ENCODE measurements at regions not wholly inside any gene's neighbourhood (a gene's known extent, or its start where the extent isn't known, plus 50 kb on each side); places are given as distances from the start of the nearest gene placed in this dataset.

DNA sequence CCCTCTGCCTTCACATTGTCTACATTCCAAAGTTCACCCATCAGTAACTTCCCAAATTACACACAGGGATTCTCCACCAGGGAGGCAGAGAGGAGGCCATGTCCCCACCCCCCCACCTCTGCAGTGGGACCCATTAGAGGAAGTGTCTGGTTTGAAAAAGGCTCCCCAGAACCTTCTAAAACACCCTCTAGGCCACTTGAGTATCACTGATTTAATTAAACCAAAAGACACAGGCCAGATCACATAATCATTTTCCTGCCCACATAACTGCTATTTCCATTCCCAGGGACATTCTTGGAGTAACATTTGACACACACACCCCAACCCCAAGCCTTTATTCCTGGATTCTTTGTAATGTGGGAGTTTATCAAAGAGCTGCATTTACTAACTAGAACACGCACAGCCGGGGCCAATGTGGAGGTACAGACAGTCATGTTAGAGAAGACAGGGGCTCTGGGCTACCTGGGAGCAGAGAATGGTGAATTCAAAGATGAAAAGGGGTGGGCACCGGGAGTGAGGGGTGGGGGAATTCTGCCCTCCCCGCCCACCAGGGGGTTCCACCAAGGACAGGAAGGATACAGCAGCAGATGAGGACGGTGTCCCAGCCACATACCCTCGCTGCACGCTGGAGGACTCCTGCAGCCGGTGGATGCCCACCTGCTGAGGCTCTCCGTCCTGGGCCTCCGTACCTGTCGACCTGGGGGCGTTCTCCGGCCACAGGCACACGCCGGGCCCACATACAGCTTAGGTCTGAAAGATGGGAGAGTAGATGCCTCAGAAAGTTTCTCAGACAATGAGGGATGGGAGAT, 201.4 kb upstream of the CTNNB1 start:
- TF ChIP-seq, protein P1, sequence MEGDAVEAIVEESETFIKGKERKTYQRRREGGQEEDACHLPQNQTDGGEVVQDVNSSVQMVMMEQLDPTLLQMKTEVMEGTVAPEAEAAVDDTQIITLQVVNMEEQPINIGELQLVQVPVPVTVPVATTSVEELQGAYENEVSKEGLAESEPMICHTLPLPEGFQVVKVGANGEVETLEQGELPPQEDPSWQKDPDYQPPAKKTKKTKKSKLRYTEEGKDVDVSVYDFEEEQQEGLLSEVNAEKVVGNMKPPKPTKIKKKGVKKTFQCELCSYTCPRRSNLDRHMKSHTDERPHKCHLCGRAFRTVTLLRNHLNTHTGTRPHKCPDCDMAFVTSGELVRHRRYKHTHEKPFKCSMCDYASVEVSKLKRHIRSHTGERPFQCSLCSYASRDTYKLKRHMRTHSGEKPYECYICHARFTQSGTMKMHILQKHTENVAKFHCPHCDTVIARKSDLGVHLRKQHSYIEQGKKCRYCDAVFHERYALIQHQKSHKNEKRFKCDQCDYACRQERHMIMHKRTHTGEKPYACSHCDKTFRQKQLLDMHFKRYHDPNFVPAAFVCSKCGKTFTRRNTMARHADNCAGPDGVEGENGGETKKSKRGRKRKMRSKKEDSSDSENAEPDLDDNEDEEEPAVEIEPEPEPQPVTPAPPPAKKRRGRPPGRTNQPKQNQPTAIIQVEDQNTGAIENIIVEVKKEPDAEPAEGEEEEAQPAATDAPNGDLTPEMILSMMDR (IDR thresholded peaks at IDR 0.05; ENCODE audit: low read depth, low read length): no peak

DNA sequence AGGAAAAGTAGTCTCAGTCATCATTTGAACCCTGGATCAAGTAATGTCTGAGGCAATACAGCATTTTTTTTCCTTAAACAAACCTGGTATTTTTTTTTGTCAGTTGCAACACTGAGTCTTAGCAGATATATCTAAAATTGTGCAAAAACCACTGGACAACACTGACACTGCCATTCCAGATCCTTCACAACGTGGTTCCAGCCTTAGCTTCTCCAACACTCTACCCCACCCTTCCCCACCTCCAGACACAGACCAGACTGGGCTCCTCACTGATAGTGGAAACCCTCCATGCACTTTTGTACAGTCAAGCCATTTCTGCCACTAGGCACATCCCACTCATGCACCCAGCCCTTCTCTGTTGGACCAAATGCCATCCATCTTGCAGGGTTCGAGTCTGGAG, 199.6 kb upstream of the CTNNB1 start:
- no peaks in the 10 kb centered on the region for H3K4me1 ChIP-seq
- H3K4me3 ChIP-seq (ENCODE audit: low read depth, low read length): no peak overlapping the region
- no peaks in the 10 kb centered on the region for H3K27me3 ChIP-seq
- H3K9me3 ChIP-seq: no peaks in the 10 kb centered on the region
- TF ChIP-seq, protein P1 (IDR thresholded peaks at IDR 0.05; ENCODE audit: low read depth, low read length): no peak
- no peaks in the 10 kb centered on the region for H3K36me3 ChIP-seq
- no peak for DNase-seq

More for the DNA sequence above, 201.4 kb upstream of the CTNNB1 start:
- Histone ChIP-seq H3K9me3 (no peaks in the 10 kb centered on the region), H3K36me3 (no peaks in the 10 kb centered on the region), H3K4me1 (no peaks in the 10 kb centered on the region), H3K4me3 (ENCODE audit: low read depth, low read length) (no peak overlapping the region), H3K27me3 (no peaks in the 10 kb centered on the region)
- DNase-seq: peak; percentile 27

DNA sequence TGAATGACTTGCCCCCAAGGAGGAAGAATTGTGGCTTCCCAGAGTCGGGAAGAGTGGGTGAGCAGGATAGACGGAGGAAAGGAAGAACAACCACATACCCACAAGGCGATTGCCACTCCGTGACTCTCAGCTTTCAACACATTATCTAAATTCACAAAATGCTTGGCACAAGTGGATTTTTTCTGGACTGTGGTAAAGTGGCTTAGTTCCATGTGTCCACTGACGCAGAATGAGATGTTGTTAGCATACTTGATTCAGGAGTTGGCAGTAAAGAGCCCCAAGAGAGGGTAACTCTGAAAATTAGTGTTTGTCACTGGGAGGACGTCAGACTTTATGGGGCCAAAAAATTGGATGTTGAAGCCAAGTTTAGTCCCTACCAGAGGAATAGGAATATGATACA, 198.8 kb upstream of the CTNNB1 start:
- Histone ChIP-seq H3K4me1 (no peaks in the 10 kb centered on the region), H3K4me3 (ENCODE audit: low read depth, low read length) (no peak overlapping the region), H3K27me3 (no peaks in the 10 kb centered on the region), H3K9me3 (no peaks in the 10 kb centered on the region), H3K36me3 (no peaks in the 10 kb centered on the region)
- TF ChIP-seq, protein P1 (IDR thresholded peaks at IDR 0.05; ENCODE audit: low read depth, low read length): no peak
- no peak for DNase-seq

DNA sequence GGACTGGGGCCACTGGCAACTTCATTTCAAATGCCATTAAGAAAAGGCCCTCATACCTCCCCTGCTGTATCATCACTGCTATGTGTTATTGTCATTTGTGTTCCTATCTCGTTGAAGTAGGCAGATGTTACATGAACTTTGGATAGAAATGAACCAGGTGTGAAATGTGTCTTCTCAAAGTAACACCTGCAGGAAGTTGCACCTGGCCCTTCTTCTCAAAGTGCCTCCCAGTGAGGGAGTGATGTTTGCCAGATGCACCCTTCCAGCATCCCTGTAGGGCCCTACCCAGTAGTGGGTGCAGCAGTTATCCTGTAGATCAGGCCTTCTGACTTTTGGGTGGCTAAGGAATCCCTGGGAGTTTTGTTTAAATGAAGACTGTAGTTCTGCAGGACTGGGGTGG, 197.7 kb upstream of the CTNNB1 start:
- Histone ChIP-seq H3K9me3 (no peaks in the 10 kb centered on the region), H3K27me3 (no peaks in the 10 kb centered on the region), H3K36me3 (no peaks in the 10 kb centered on the region), H3K4me3 (ENCODE audit: low read depth, low read length) (no peak overlapping the region), H3K4me1 (no peaks in the 10 kb centered on the region)
- DNase-seq: no peak
- TF ChIP-seq, protein P1 (IDR thresholded peaks at IDR 0.05; ENCODE audit: low read depth, low read length): no peak

DNA sequence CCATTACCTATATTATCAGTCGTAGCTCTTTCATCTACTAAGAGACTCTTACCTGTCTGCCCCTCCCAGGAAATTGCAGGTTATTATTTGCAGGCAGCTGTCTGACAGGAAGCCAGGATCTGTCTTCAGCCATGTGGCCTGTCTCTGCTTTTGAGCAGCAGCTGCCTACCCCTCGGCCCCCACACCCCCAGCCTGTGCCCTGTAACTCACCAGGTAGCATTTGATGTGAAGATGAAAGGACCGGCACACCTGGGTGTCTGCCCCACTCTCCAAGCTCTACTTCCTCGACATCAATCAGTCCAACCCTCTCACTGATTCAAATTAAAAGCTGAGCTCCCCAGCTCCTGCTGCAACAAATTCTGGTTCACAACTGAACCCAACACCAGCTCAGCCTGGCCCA, 197.2 kb upstream of the CTNNB1 start:
- TF ChIP-seq, protein P1 (IDR thresholded peaks at IDR 0.05; ENCODE audit: low read depth, low read length): no peak
- no peak for DNase-seq
- no peaks in the 10 kb centered on the region for H3K9me3 ChIP-seq

DNA sequence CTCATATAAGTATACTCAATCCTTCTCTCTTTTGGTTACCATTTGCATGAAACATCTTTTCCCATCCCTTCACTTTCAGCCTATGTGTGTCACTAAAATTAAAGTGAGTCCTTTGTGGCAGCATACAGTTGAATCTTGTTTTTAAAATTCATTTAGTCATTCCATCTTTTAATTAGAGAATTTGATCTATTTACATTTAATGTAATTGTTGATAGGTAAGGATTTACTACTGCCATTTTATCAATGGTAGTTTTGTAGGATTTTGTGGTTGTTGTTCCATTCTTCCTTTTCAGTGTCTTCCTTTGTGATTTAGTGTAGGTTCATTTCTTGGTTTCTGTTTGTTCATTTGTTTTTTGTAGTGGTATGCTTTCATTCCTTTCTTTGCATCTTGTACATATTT, 191.9 kb upstream of the CTNNB1 start:
- Histone ChIP-seq H3K4me1 (no peaks in the 10 kb centered on the region), H3K4me3 (ENCODE audit: low read depth, low read length) (no peak overlapping the region), H3K9me3 (no peaks in the 10 kb centered on the region), H3K27me3 (no peaks in the 10 kb centered on the region), H3K36me3 (no peaks in the 10 kb centered on the region)
- no peak for DNase-seq
- TF ChIP-seq, protein P1 (IDR thresholded peaks at IDR 0.05; ENCODE audit: low read depth, low read length): no peak

More for the DNA sequence above, 197.2 kb upstream of the CTNNB1 start:
- H3K27me3 ChIP-seq: no peaks in the 10 kb centered on the region
- H3K4me1 ChIP-seq: no peaks in the 10 kb centered on the region
- H3K36me3 ChIP-seq: no peaks in the 10 kb centered on the region
- no peak overlapping the region for H3K4me3 ChIP-seq (ENCODE audit: low read depth, low read length)
